KG1 (cell line): ENCODE measurements at regions not wholly inside any gene's neighbourhood (a gene's known extent, or its start where the extent isn't known, plus 50 kb on each side); places are given as distances from the start of the nearest gene placed in this dataset.

ENCODE experiments used
- DNase-seq: peaks from one replicate; lab custom pipeline; 2025; lab: John Stamatoyannopoulos, UW

- DNase-seq = no peak
Measured at GRCh38 chr2:51237626-51238271, 205.8 kb upstream of the NRXN1 start.

- no peak for DNase-seq
Measured at GRCh38 chr2:51232027-51232426, 200.1 kb upstream of the NRXN1 start.

- no peak for DNase-seq
Measured at GRCh38 chr2:51231071-51231470, 199.1 kb upstream of the NRXN1 start.

- DNase-seq = no peak
Measured at GRCh38 chr2:51225377-51225776, 193.4 kb upstream of the NRXN1 start.

- no peak for DNase-seq
Measured at GRCh38 chr2:51224790-51225189, 192.9 kb upstream of the NRXN1 start.

- DNase-seq = no peak
Measured at GRCh38 chr2:51222106-51222505, 190.2 kb upstream of the NRXN1 start.

GRCh38 chr2:51220606-51221005, 188.7 kb upstream of the NRXN1 start:
- DNase-seq = no peak

GRCh38 chr2:51220080-51220479, 188.1 kb upstream of the NRXN1 start:
- no peak for DNase-seq

GRCh38 chr2:51219468-51219867, 187.5 kb upstream of the NRXN1 start:
- no peak for DNase-seq

GRCh38 chr2:51218047-51218446, 186.1 kb upstream of the NRXN1 start:
- no peak for DNase-seq

GRCh38 chr2:51213826-51214225, 181.9 kb upstream of the NRXN1 start:
- DNase-seq = no peak

- DNase-seq = no peak
Measured at GRCh38 chr2:51212374-51212773, 180.4 kb upstream of the NRXN1 start.

- no peak for DNase-seq
Measured at GRCh38 chr2:51208521-51208920, 176.6 kb upstream of the NRXN1 start.

GRCh38 chr2:51201295-51201694, 169.4 kb upstream of the NRXN1 start:
- DNase-seq = no peak

- DNase-seq = no peak
Measured at GRCh38 chr2:51194656-51195055, 162.7 kb upstream of the NRXN1 start.

GRCh38 chr2:51170273-51170672, 138.3 kb upstream of the NRXN1 start:
- DNase-seq = no peak

- no peak for DNase-seq
Measured at GRCh38 chr2:51165534-51166260, 133.8 kb upstream of the NRXN1 start.

GRCh38 chr2:51158251-51158650, 126.3 kb upstream of the NRXN1 start:
- no peak for DNase-seq

GRCh38 chr2:51153236-51153635, 121.3 kb upstream of the NRXN1 start:
- DNase-seq = no peak

- DNase-seq = no peak
Measured at GRCh38 chr2:51151490-51152140, 119.7 kb upstream of the NRXN1 start.

GRCh38 chr2:51149725-51150124, 117.8 kb upstream of the NRXN1 start:
- no peak for DNase-seq

GRCh38 chr2:51145761-51146160, 113.8 kb upstream of the NRXN1 start:
- DNase-seq = no peak

- no peak for DNase-seq
Measured at GRCh38 chr2:51120754-51121280, 88.9 kb upstream of the NRXN1 start.
